Common myeloid progenitor, CD34-positive (primary cell): ENCODE measurements at regions not wholly inside any gene's neighbourhood (a gene's known extent, or its start where the extent isn't known, plus 50 kb on each side); places are given as distances from the start of the nearest gene placed in this dataset.
A peak's percentile ranks its signal among the peaks of the same experiment; 100 is the strongest.

Experiments
- CTCF ChIA-PET: fragments of 350-600 bp; sonication (Branson Sonifier 250); formaldehyde crosslinking; loops from one replicate; lab custom pipeline; 2021; ENCODE audit warnings: antibody characterized with exemption; lab: Charles Lee
- POLR2A ChIA-PET: fragments of 350-600 bp; sonication (Branson Sonifier 250); formaldehyde crosslinking; loops from one replicate; lab custom pipeline; 2021; ENCODE audit warnings: antibody characterized with exemption; lab: Charles Lee
- DNase-seq, 3 donors: peaks; one replicate each; pipeline versions ENCODE4 v3.0.0 to v3.0.0-alpha.2; 2013
- H3K27ac ChIP-seq, 2 experiments: 1 replicate in 1 of 2; 2 replicates in 1 of 2; pipeline ENCODE4 v1.7.0; 2013; ENCODE audit warnings: inconsistent platforms in 2 of 2, low read length in 2 of 2, mild to moderate bottlenecking in 2 of 2, low read depth in 1 of 2, moderate library complexity in 1 of 2; ENCODE audit not compliant: severe bottlenecking in 2 of 2, insufficient read depth in 1 of 2, poor library complexity in 1 of 2
- H3K27me3 ChIP-seq, 5 experiments: replicated peaks in 2 of 5; 1 replicate in 3 of 5; 2 replicates in 2 of 5; pipeline versions ENCODE4 v1.6.1 to v1.7.0; 2013; ENCODE audit warnings: low read length in 4 of 5, mild to moderate bottlenecking in 2 of 5, moderate library complexity in 2 of 5, inconsistent platforms in 1 of 5; ENCODE audit not compliant: insufficient read depth in 5 of 5, control insufficient read depth in 4 of 5
- H3K36me3 ChIP-seq, 4 experiments: 1 replicate in 2 of 4; 2 replicates in 2 of 4; pipeline versions ENCODE4 v1.6.1 to v1.7.0; 2013; ENCODE audit warnings: low read length in 3 of 4, control low read depth in 1 of 4, mild to moderate bottlenecking in 1 of 4; ENCODE audit not compliant: control insufficient read depth in 4 of 4, insufficient read depth in 4 of 4
- H3K4me1 ChIP-seq, 4 experiments: 1 replicate in 3 of 4; 2 replicates in 1 of 4; pipeline versions ENCODE4 v1.6.1 to v1.7.1; 2013; ENCODE audit warnings: low read length in 3 of 4, mild to moderate bottlenecking in 3 of 4, control low read depth in 1 of 4, inconsistent platforms in 1 of 4, moderate library complexity in 1 of 4; ENCODE audit not compliant: control insufficient read depth in 4 of 4, insufficient read depth in 4 of 4; ENCODE audit errors: control extremely low read depth in 1 of 4
- H3K4me3 ChIP-seq, 7 experiments: 1 replicate in 4 of 7; 2 replicates in 3 of 7; pipeline versions ENCODE4 v1.5.1 to v1.7.0; 2013; ENCODE audit warnings: mild to moderate bottlenecking in 7 of 7, low read length in 6 of 7, moderate library complexity in 6 of 7, inconsistent platforms in 2 of 7, low read depth in 2 of 7, control low read depth in 1 of 7; ENCODE audit not compliant: insufficient read depth in 4 of 7, control insufficient read depth in 1 of 7; ENCODE audit errors: extremely low read depth in 1 of 7
- H3K9me3 ChIP-seq, 5 experiments: 1 replicate in 4 of 5; 2 replicates in 1 of 5; pipeline versions ENCODE4 v1.6.1 to v1.7.1; 2013; ENCODE audit warnings: low read length in 4 of 5, mild to moderate bottlenecking in 2 of 5, inconsistent platforms in 1 of 5, low read depth in 1 of 5, moderate library complexity in 1 of 5; ENCODE audit not compliant: control insufficient read depth in 4 of 5, insufficient read depth in 2 of 5; ENCODE audit errors: control extremely low read depth in 1 of 5
- WGBS: methylation state at CpG from one replicate; pipeline ENCODE4 v1.1.5; 2013; ENCODE audit not compliant: insufficient coverage; 5-methylcytosine and 5-hydroxymethylcytosine counted together

- DNase-seq = no peak
- WGBS = 100% methylated on average over 1 of the region's 2 CpGs
- CTCF ChIA-PET = no interaction called here
These were observed 140.9 kb downstream of the SPATA18 start for GRCh38 chr4:52192001-52192400.

GRCh38 chr4:52192721-52193135 lies 141.6 kb downstream of the SPATA18 start:
- Histone ChIP-seq H3K27me3 (no peaks in the 10 kb centered on the region), H3K9me3 (no peaks in the 10 kb centered on the region), H3K27ac (no peak overlapping the region), H3K36me3 (no peaks in the 10 kb centered on the region), H3K4me3 (no peak overlapping the region), H3K4me1 (no peaks in the 10 kb centered on the region)
- 90% methylated on average over 4 of the region's 6 CpGs for WGBS
- POLR2A ChIA-PET = no interaction called here
- CTCF ChIA-PET = no interaction called here
- no peak for DNase-seq

More at GRCh38 chr4:52192001-52192400, 140.9 kb downstream of the SPATA18 start:
- no peaks in the 10 kb centered on the region for H3K4me1 ChIP-seq
- no peaks in the 10 kb centered on the region for H3K27me3 ChIP-seq
- POLR2A ChIA-PET = no interaction called here
- no peaks in the 10 kb centered on the region for H3K36me3 ChIP-seq
- no peak overlapping the region for H3K27ac ChIP-seq
- H3K9me3 ChIP-seq = peaks cover 0 to 2% (median 0%) of the 10 kb centered on the region in 5 experiments
- no peak overlapping the region for H3K4me3 ChIP-seq

- ChIA-PET POLR2A (no interaction called here), CTCF (no interaction called here)
- no peak for DNase-seq
- Histone ChIP-seq H3K27me3 (no peaks in the 10 kb centered on the region), H3K4me1 (no peaks in the 10 kb centered on the region), H3K36me3 (no peaks in the 10 kb centered on the region), H3K4me3 (no peak overlapping the region), H3K9me3 (no peaks in the 10 kb centered on the region), H3K27ac (no peak overlapping the region)
- 100% methylated on average over 3 of the region's 5 CpGs for WGBS
These were observed 144.8 kb downstream of the SPATA18 start for GRCh38 chr4:52195869-52196268.

- WGBS = 92% methylated on average over 1 of the region's 1 CpG
- Histone ChIP-seq H3K4me1 (no peaks in the 10 kb centered on the region), H3K9me3 (no peaks in the 10 kb centered on the region), H3K36me3 (no peaks in the 10 kb centered on the region), H3K27ac (no peak overlapping the region), H3K27me3 (no peaks in the 10 kb centered on the region), H3K4me3 (no peak overlapping the region)
- DNase-seq = no peak
- POLR2A ChIA-PET = no interaction called here
- CTCF ChIA-PET = no interaction called here
These were observed 145.6 kb downstream of the SPATA18 start for GRCh38 chr4:52196606-52197130.

GRCh38 chr4:52197306-52197705 lies 146.2 kb downstream of the SPATA18 start:
- POLR2A ChIA-PET = no interaction called here
- Histone ChIP-seq H3K4me1 (no peaks in the 10 kb centered on the region), H3K9me3 (no peaks in the 10 kb centered on the region), H3K4me3 (no peak overlapping the region), H3K27me3 (no peaks in the 10 kb centered on the region), H3K27ac (no peak overlapping the region), H3K36me3 (no peaks in the 10 kb centered on the region)
- CTCF ChIA-PET = no interaction called here
- 82% methylated on average over 2 of the region's 2 CpGs for WGBS
- no peak for DNase-seq

GRCh38 chr4:52198294-52198693 lies 147.2 kb downstream of the SPATA18 start:
- Histone ChIP-seq H3K9me3 (no peaks in the 10 kb centered on the region), H3K36me3 (no peaks in the 10 kb centered on the region), H3K4me1 (no peaks in the 10 kb centered on the region), H3K27ac (no peak overlapping the region), H3K4me3 (no peak overlapping the region), H3K27me3 (no peaks in the 10 kb centered on the region)
- DNase-seq = no peak
- CTCF ChIA-PET = no interaction called here
- POLR2A ChIA-PET = no interaction called here

- Histone ChIP-seq H3K4me1 (no peaks in the 10 kb centered on the region), H3K36me3 (no peaks in the 10 kb centered on the region), H3K4me3 (no peak overlapping the region), H3K27ac (no peak overlapping the region), H3K27me3 (no peaks in the 10 kb centered on the region), H3K9me3 (no peaks in the 10 kb centered on the region)
- DNase-seq = peak in 2 of 3 donors; percentile 36 to 41
- ChIA-PET CTCF (no interaction called here), POLR2A (no interaction called here)
- 100% methylated on average over 1 of the region's 3 CpGs for WGBS
These were observed 148.7 kb downstream of the SPATA18 start for GRCh38 chr4:52199574-52200338.
